Adrenal gland (tissue), 9 donors: ENCODE measurements at regions not wholly inside any gene's neighbourhood (a gene's known extent, or its start where the extent isn't known, plus 50 kb on each side); places are given as distances from the start of the nearest gene placed in this dataset.

ENCODE experiments used
- DNase-seq, 7 donors: peaks; one replicate each; pipeline ENCODE4 v3.0.0-alpha.2; 2019 to 2020
- H3K27ac ChIP-seq, 5 donors: fragments of 200-600 bp; sonication (generic) in 4 of 5; 1 replicate in 3 of 5; 2 replicates in 2 of 5; pipeline versions ENCODE4 v1.5.1 to v1.8.0; 2016 to 2020; ENCODE audit warnings: mild to moderate bottlenecking in 1 of 5
- H3K27me3 ChIP-seq: fragments of 200-600 bp; 2 replicates; pipeline ENCODE4 v1.8.0; 2021
- H3K36me3 ChIP-seq, 2 donors: fragments of 200-600 bp; replicated peaks in 1 of 2; 1 replicate in 1 of 2; 2 replicates in 1 of 2; pipeline versions ENCODE4 v1.5.1 to v1.8.0; 2018 to 2022
- H3K4me1 ChIP-seq, 2 donors: fragments of 200-600 bp; replicated peaks in 1 of 2; 1 replicate in 1 of 2; 2 replicates in 1 of 2; pipeline versions ENCODE4 v1.5.1 to v1.8.0; 2018 to 2021
- H3K4me3 ChIP-seq, 4 donors: fragments of 200-600 bp; sonication (generic) in 3 of 4; one replicate each; pipeline ENCODE4 v1.5.1; 2016 to 2018
- H3K9me3 ChIP-seq, 3 donors: fragments of 200-600 bp; sonication (generic) in 1 of 3; replicated peaks in 1 of 3; 1 replicate in 2 of 3; 2 replicates in 1 of 3; pipeline versions ENCODE4 v1.5.1 to v1.8.0; 2016 to 2021
- CTCF ChIP-seq, 6 experiments: fragments of 450-650 bp in 4 of 6; fragments of 200-600 bp in 2 of 6; sonication (generic) in 1 of 6; IDR thresholded peaks; 1 replicate in 5 of 6; 2 replicates in 1 of 6; pipeline versions ENCODE4 v1.5.1 to v1.8.0; 2016 to 2021; ENCODE audit warnings: antibody characterized with exemption in 6 of 6, mild to moderate bottlenecking in 2 of 6, moderate library complexity in 1 of 6
- POLR2A ChIP-seq, 2 donors: fragments of 450-650 bp; IDR thresholded peaks; one replicate each; pipeline ENCODE4 v1.6.1; 2017; ENCODE audit warnings: antibody characterized with exemption in 2 of 2, mild to moderate bottlenecking in 2 of 2, moderate library complexity in 1 of 2
- WGBS, 4 donors: extraction: QIAGEN DNeasy Blood & Tissue Kit in 2 of 4; methylation state at CpG; one replicate each; pipeline versions ENCODE4 v1.1.5 to v1.1.7; 2013 to 2017; 5-methylcytosine and 5-hydroxymethylcytosine counted together
- intact Hi-C, 2 donors: fragments of 100-400 bp; cut with DNase I; formaldehyde crosslinking; loops; one replicate each; pipeline versions ENCODE4 v1.14.1 to v1.15.0; 2022 to 2023
- donor health status: healthy with polysubstance abuse.
- donor health status: Bipolar disorder and iron deficiency.
- donor health status: DM: yes; HTN: yes; CAD: no.
- donor health status: DM: no; HTN: no; CAD: no.
- donor health status: DM: no; HTN: no; CAD: no.

GRCh38 chr9:106420511-106420944, 442.4 kb upstream of the ZNF462 start:
- TF ChIP-seq CTCF (IDR thresholded peaks at IDR 0.05): no peak
- TF ChIP-seq POLR2A (IDR thresholded peaks at IDR 0.05): no peak

DNA sequence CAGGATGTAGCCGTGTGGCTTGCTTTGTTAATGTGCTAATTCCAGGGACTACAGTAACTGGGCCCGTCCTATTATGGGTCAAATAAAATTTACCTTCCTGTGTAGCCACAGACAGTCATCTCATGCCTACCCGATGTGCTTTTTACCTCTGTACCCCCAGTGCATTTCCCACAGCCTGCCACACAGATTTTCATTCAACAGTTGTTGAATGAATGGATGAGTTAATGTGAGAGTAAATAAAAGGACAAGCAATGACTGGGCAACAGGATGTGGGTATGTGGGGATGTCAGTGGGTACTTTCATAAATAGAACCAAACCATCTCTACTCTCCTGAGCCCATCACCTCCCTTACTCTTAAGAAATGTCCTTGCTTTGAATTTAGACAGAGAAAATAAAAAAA, 441.2 kb upstream of the ZNF462 start:
- TF ChIP-seq POLR2A (IDR thresholded peaks at IDR 0.05) (no peak), CTCF (IDR thresholded peaks at IDR 0.05) (no peak)
- intact Hi-C loops: no loop called here
- Histone ChIP-seq H3K4me1 (no peaks in the 10 kb centered on the region), H3K27me3 (no peaks in the 10 kb centered on the region), H3K27ac (no peak overlapping the region), H3K36me3 (no peaks in the 10 kb centered on the region), H3K9me3 (no peaks in the 10 kb centered on the region), H3K4me3 (no peak overlapping the region)
- 78 to 94% (median 86%) methylated on average over 3 of the region's 3 CpGs for WGBS, 4 donors
- no peak for DNase-seq

More at GRCh38 chr9:106420511-106420944, 442.4 kb upstream of the ZNF462 start:
- Histone ChIP-seq H3K27me3 (no peaks in the 10 kb centered on the region), H3K36me3 (no peaks in the 10 kb centered on the region), H3K27ac (no peak overlapping the region), H3K4me1 (no peaks in the 10 kb centered on the region), H3K9me3 (no peaks in the 10 kb centered on the region), H3K4me3 (no peak overlapping the region)
- intact Hi-C loops: no loop called here
- WGBS, 4 donors: 53 to 58% (median 56%) methylated on average over 4 of the region's 4 CpGs
- no peak for DNase-seq

GRCh38 chr9:106423575-106423974, 439.4 kb upstream of the ZNF462 start:
- Histone ChIP-seq H3K4me1 (no peaks in the 10 kb centered on the region), H3K27ac (no peak overlapping the region), H3K9me3 (no peaks in the 10 kb centered on the region), H3K4me3 (no peak overlapping the region), H3K36me3 (no peaks in the 10 kb centered on the region), H3K27me3 (no peaks in the 10 kb centered on the region)
- no peak for DNase-seq
- WGBS, 4 donors: 67 to 91% (median 83%) methylated on average over 2 of the region's 2 CpGs
- intact Hi-C loops: no loop called here
- TF ChIP-seq CTCF (IDR thresholded peaks at IDR 0.05): no peak
- TF ChIP-seq POLR2A (IDR thresholded peaks at IDR 0.05): no peak

DNA sequence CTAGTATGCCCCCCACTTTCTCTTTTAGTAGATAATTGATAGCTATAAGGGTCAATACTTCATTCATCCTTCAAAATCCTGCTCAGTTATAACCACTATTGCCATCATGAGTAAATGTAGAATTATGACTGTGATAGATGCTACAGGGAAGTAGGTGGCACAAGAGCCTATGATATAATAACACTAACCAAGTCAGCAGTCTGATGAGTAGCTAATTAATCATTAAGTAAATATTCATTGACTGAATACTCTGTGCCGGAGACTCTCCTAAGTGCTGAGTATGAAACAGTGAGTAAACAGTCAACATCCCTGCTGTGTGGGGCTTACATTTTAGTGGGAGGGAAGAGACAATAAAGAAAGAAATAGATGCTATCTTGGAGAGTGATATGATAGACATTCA, 430.3 kb upstream of the ZNF462 start:
- H3K4me1 ChIP-seq: no peaks in the 10 kb centered on the region
- intact Hi-C loops: no loop called here
- H3K27ac ChIP-seq: no peak overlapping the region
- no peak overlapping the region for H3K4me3 ChIP-seq
- TF ChIP-seq POLR2A (IDR thresholded peaks at IDR 0.05) (no peak), CTCF (IDR thresholded peaks at IDR 0.05) (no peak)
- WGBS, 4 donors: 86 to 95% (median 93%) methylated on average over 1 of the region's 1 CpG
- no peaks in the 10 kb centered on the region for H3K27me3 ChIP-seq
- no peak for DNase-seq
- no peaks in the 10 kb centered on the region for H3K9me3 ChIP-seq
- H3K36me3 ChIP-seq: no peaks in the 10 kb centered on the region
